ENCODE measurements at regions not wholly inside any gene's neighbourhood (a gene's known extent, or its start where the extent isn't known, plus 50 kb on each side); places are given as distances from the start of the nearest gene placed in this dataset.

- Mint-ChIP-seq H3K27ac (no peak overlapping the region), H3K9me3 (peaks cover 0 to 1% (median 0%) of the 10 kb centered on the region in 7 donors), H3K4me1 (peaks cover 0 to 3% (median 0%) of the 10 kb centered on the region in 4 donors), H3K4me3 (no peak overlapping the region), H3K27me3 (peaks cover 1% of the 10 kb centered on the region), H3K36me3 (no peaks in the 10 kb centered on the region)
- DNase-seq (no peak), ATAC-seq (ENCODE audit: low read depth in 2 of 2) (no peak)
- Histone ChIP-seq H3K9me3 (ENCODE audit: control insufficient read depth in 2 of 2, low read length in 2 of 2) (no peaks in the 10 kb centered on the region), H3K27me3 (ENCODE audit: control insufficient read depth, insufficient read depth, low read length) (peaks cover 3% of the 10 kb centered on the region), H3K4me1 (ENCODE audit: control insufficient read depth, insufficient read depth, low read length, poor library complexity, severe bottlenecking) (no peaks in the 10 kb centered on the region), H3K4me3 (ENCODE audit: low read depth, low read length) (no peak overlapping the region), H3K27ac (ENCODE audit: insufficient read depth, low read length, poor library complexity, severe bottlenecking) (no peak overlapping the region), H3K36me3 (ENCODE audit: control insufficient read depth, insufficient read depth, low read length) (no peaks in the 10 kb centered on the region)
Measured at GRCh38 chr15:79675982-79676381, 220.8 kb downstream of the MTHFS start.

DNA sequence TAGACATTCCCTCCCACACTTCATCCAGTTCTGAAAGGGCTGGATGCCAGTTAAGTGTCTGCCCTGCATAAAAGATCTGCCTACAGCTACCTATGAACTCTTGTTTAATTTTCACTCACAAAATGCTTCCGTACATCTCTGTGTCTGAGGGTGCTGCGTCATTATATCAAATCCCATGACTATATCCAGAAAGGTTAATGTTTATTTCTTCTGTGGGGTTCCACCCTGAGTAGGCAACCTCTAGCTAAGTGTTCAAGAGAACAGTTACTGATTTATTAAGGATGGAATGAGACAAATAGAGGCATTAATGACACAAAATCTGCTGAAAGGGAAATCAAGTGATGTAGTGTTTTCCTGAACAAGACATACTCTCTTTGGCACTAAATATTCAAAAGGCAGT lies 220.2 kb downstream of the MTHFS start:
- Histone ChIP-seq H3K27ac (ENCODE audit: insufficient read depth, low read length, poor library complexity, severe bottlenecking) (no peak overlapping the region), H3K4me1 (ENCODE audit: control insufficient read depth, insufficient read depth, low read length, poor library complexity, severe bottlenecking) (no peaks in the 10 kb centered on the region), H3K27me3 (ENCODE audit: control insufficient read depth, insufficient read depth, low read length) (peaks cover 3% of the 10 kb centered on the region), H3K9me3 (ENCODE audit: control insufficient read depth in 2 of 2, low read length in 2 of 2) (no peaks in the 10 kb centered on the region), H3K36me3 (ENCODE audit: control insufficient read depth, insufficient read depth, low read length) (no peaks in the 10 kb centered on the region), H3K4me3 (ENCODE audit: low read depth, low read length) (no peak overlapping the region)
- no peaks in the 10 kb centered on the region for H3K27me3 Mint-ChIP-seq
- H3K4me3 Mint-ChIP-seq: no peak overlapping the region
- DNase-seq: no peak
- H3K36me3 Mint-ChIP-seq: no peaks in the 10 kb centered on the region
- no peak for ATAC-seq (ENCODE audit: low read depth in 2 of 2)
- H3K9me3 Mint-ChIP-seq: peaks cover 0 to 2% (median 0%) of the 10 kb centered on the region in 7 donors
- no peak overlapping the region for H3K27ac Mint-ChIP-seq
- H3K4me1 Mint-ChIP-seq: peaks cover 0 to 3% (median 0%) of the 10 kb centered on the region in 4 donors

DNA sequence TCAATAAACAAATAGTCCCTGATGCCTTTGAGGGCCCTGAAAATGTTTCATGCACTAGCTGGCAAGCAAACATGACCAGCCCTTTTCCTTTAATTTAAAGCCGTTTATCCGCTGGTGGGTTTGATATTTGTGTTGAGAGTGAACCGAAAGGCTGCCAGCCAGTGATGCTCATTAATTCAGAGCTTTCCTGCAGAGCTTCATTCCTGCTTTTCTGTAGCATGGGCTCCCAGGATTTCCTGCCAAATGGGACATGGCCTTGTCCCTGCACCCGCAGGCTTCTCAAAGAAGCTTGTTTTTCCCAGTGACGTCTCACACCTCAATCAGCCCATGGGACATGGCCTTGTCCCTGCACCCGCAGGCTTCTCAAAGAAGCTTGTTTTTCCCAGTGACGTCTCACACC lies 219.6 kb downstream of the MTHFS start:
- no peak overlapping the region for H3K27ac Mint-ChIP-seq
- no peak for ATAC-seq (ENCODE audit: low read depth in 2 of 2)
- H3K36me3 ChIP-seq (ENCODE audit: control insufficient read depth, insufficient read depth, low read length): no peaks in the 10 kb centered on the region
- H3K27me3 Mint-ChIP-seq: peaks cover 5% of the 10 kb centered on the region
- H3K27me3 ChIP-seq (ENCODE audit: control insufficient read depth, insufficient read depth, low read length): peaks cover 3% of the 10 kb centered on the region
- H3K4me1 ChIP-seq (ENCODE audit: control insufficient read depth, insufficient read depth, low read length, poor library complexity, severe bottlenecking): no peaks in the 10 kb centered on the region
- peaks cover 0 to 3% (median 0%) of the 10 kb centered on the region in 4 donors for H3K4me1 Mint-ChIP-seq
- peaks cover 0 to 2% (median 0%) of the 10 kb centered on the region in 7 donors for H3K9me3 Mint-ChIP-seq
- no peak for DNase-seq
- H3K27ac ChIP-seq (ENCODE audit: insufficient read depth, low read length, poor library complexity, severe bottlenecking): no peak overlapping the region
- no peaks in the 10 kb centered on the region for H3K36me3 Mint-ChIP-seq
- H3K9me3 ChIP-seq (ENCODE audit: control insufficient read depth in 2 of 2, low read length in 2 of 2): no peaks in the 10 kb centered on the region
- no peak overlapping the region for H3K4me3 Mint-ChIP-seq
- no peak overlapping the region for H3K4me3 ChIP-seq (ENCODE audit: low read depth, low read length)

- Mint-ChIP-seq H3K27me3 (peaks cover 9% of the 10 kb centered on the region), H3K9me3 (peaks cover 0 to 2% (median 0%) of the 10 kb centered on the region in 7 donors), H3K27ac (no peak overlapping the region), H3K4me1 (peaks cover 0 to 3% (median 0%) of the 10 kb centered on the region in 4 donors), H3K4me3 (no peak overlapping the region), H3K36me3 (no peaks in the 10 kb centered on the region)
- peaks cover 3% of the 10 kb centered on the region for H3K27me3 ChIP-seq (ENCODE audit: control insufficient read depth, insufficient read depth, low read length)
- DNase-seq (no peak), ATAC-seq (ENCODE audit: low read depth in 2 of 2) (no peak)
- H3K27ac ChIP-seq (ENCODE audit: insufficient read depth, low read length, poor library complexity, severe bottlenecking): no peak overlapping the region
- H3K4me3 ChIP-seq (ENCODE audit: low read depth, low read length): no peak overlapping the region
- H3K4me1 ChIP-seq (ENCODE audit: control insufficient read depth, insufficient read depth, low read length, poor library complexity, severe bottlenecking): no peaks in the 10 kb centered on the region
- H3K36me3 ChIP-seq (ENCODE audit: control insufficient read depth, insufficient read depth, low read length): no peaks in the 10 kb centered on the region
- H3K9me3 ChIP-seq (ENCODE audit: control insufficient read depth in 2 of 2, low read length in 2 of 2): no peaks in the 10 kb centered on the region
Measured at GRCh38 chr15:79678032-79678701, 218.6 kb downstream of the MTHFS start.

DNA sequence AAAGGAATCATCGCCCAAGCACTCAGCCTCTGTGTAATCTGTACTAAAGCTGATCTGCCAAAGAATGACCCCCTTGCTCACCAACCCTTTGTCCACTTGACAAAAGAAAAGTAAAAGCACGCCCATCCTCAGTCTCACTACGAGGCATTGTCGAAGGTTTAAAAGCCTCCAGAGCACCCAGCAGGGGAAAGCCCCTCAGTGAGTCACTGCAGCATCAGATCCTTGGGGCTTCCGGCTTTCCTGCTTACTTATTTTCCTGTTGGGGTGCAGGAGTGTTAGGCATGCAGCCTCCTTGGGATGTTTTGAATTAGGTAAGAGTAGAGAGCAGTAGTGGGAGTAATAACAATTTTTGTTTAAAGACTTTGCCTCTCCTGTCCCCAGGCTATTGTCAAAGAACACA lies 216.1 kb downstream of the MTHFS start:
- Mint-ChIP-seq H3K27ac (no peak overlapping the region), H3K9me3 (peaks cover 0 to 2% (median 0%) of the 10 kb centered on the region in 7 donors), H3K4me3 (no peak overlapping the region), H3K36me3 (no peaks in the 10 kb centered on the region), H3K4me1 (peaks cover 0 to 3% (median 0%) of the 10 kb centered on the region in 4 donors), H3K27me3 (peaks cover 13% of the 10 kb centered on the region)
- ATAC-seq (ENCODE audit: low read depth in 2 of 2) (no peak), DNase-seq (no peak)
- H3K36me3 ChIP-seq (ENCODE audit: control insufficient read depth, insufficient read depth, low read length): no peaks in the 10 kb centered on the region
- no peak overlapping the region for H3K4me3 ChIP-seq (ENCODE audit: low read depth, low read length)
- H3K4me1 ChIP-seq (ENCODE audit: control insufficient read depth, insufficient read depth, low read length, poor library complexity, severe bottlenecking): no peaks in the 10 kb centered on the region
- H3K27me3 ChIP-seq (ENCODE audit: control insufficient read depth, insufficient read depth, low read length): peaks cover 3% of the 10 kb centered on the region
- no peaks in the 10 kb centered on the region for H3K9me3 ChIP-seq (ENCODE audit: control insufficient read depth in 2 of 2, low read length in 2 of 2)
- no peak overlapping the region for H3K27ac ChIP-seq (ENCODE audit: insufficient read depth, low read length, poor library complexity, severe bottlenecking)

DNA sequence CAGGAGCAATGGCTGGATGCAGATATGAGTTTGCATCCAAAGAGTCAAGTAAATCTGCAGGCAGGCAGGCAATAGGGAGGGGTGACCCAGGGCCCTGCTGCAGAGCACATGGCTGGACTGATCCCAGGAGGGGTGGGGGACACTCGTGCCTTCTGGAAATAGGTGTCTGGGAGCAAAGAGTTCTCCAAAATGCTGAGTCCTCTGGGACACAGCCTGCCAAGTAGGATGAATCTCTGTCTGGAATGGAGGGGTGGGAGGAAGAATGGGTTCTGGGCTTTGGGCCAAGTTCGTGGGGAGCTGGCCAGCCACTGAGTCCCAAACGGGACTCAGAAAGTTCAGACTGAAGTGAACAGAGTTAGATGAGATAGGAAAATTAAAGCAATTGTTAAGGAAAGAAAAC lies 214.5 kb downstream of the MTHFS start:
- no peak overlapping the region for H3K27ac ChIP-seq (ENCODE audit: insufficient read depth, low read length, poor library complexity, severe bottlenecking)
- DNase-seq (no peak), ATAC-seq (ENCODE audit: low read depth in 2 of 2) (no peak)
- no peak overlapping the region for H3K27ac Mint-ChIP-seq
- H3K4me1 ChIP-seq (ENCODE audit: control insufficient read depth, insufficient read depth, low read length, poor library complexity, severe bottlenecking): no peaks in the 10 kb centered on the region
- peaks cover 17% of the 10 kb centered on the region for H3K27me3 Mint-ChIP-seq
- H3K4me3 ChIP-seq (ENCODE audit: low read depth, low read length): no peak overlapping the region
- peaks cover 0 to 2% (median 0%) of the 10 kb centered on the region in 7 donors for H3K9me3 Mint-ChIP-seq
- no peaks in the 10 kb centered on the region for H3K36me3 ChIP-seq (ENCODE audit: control insufficient read depth, insufficient read depth, low read length)
- H3K4me1 Mint-ChIP-seq: peaks cover 0 to 3% (median 0%) of the 10 kb centered on the region in 4 donors
- H3K4me3 Mint-ChIP-seq: no peak overlapping the region
- no peaks in the 10 kb centered on the region for H3K9me3 ChIP-seq (ENCODE audit: control insufficient read depth in 2 of 2, low read length in 2 of 2)
- peaks cover 5% of the 10 kb centered on the region for H3K27me3 ChIP-seq (ENCODE audit: control insufficient read depth, insufficient read depth, low read length)
- no peaks in the 10 kb centered on the region for H3K36me3 Mint-ChIP-seq

GRCh38 chr15:79682851-79683288 lies 213.9 kb downstream of the MTHFS start:
- Histone ChIP-seq H3K27me3 (ENCODE audit: control insufficient read depth, insufficient read depth, low read length) (peaks cover 3% of the 10 kb centered on the region), H3K9me3 (ENCODE audit: control insufficient read depth in 2 of 2, low read length in 2 of 2) (no peaks in the 10 kb centered on the region), H3K27ac (ENCODE audit: insufficient read depth, low read length, poor library complexity, severe bottlenecking) (no peak overlapping the region), H3K4me3 (ENCODE audit: low read depth, low read length) (no peak overlapping the region), H3K36me3 (ENCODE audit: control insufficient read depth, insufficient read depth, low read length) (no peaks in the 10 kb centered on the region), H3K4me1 (ENCODE audit: control insufficient read depth, insufficient read depth, low read length, poor library complexity, severe bottlenecking) (no peaks in the 10 kb centered on the region)
- Mint-ChIP-seq H3K27ac (no peak overlapping the region), H3K36me3 (no peaks in the 10 kb centered on the region), H3K9me3 (peaks cover 0 to 2% (median 0%) of the 10 kb centered on the region in 7 donors), H3K27me3 (peaks cover 17% of the 10 kb centered on the region), H3K4me1 (peaks cover 0 to 3% (median 0%) of the 10 kb centered on the region in 4 donors), H3K4me3 (no peak overlapping the region)
- ATAC-seq (ENCODE audit: low read depth in 2 of 2): no peak
- DNase-seq: no peak

- H3K27me3 Mint-ChIP-seq: peaks cover 19% of the 10 kb centered on the region
- H3K27ac Mint-ChIP-seq: no peak overlapping the region
- H3K36me3 ChIP-seq (ENCODE audit: control insufficient read depth, insufficient read depth, low read length): no peaks in the 10 kb centered on the region
Measured at GRCh38 chr15:79689030-79689429, 207.8 kb downstream of the MTHFS start.

More at GRCh38 chr15:79689030-79689429, 207.8 kb downstream of the MTHFS start:
- Mint-ChIP-seq H3K4me3 (no peak overlapping the region), H3K9me3 (peaks cover 0 to 12% (median 0%) of the 10 kb centered on the region in 7 donors), H3K4me1 (no peaks in the 10 kb centered on the region), H3K36me3 (no peaks in the 10 kb centered on the region)
- DNase-seq: no peak
- H3K4me1 ChIP-seq (ENCODE audit: control insufficient read depth, insufficient read depth, low read length, poor library complexity, severe bottlenecking): no peaks in the 10 kb centered on the region
- peaks cover 2% of the 10 kb centered on the region for H3K27me3 ChIP-seq (ENCODE audit: control insufficient read depth, insufficient read depth, low read length)
- no peak for ATAC-seq (ENCODE audit: low read depth in 2 of 2)
- H3K27ac ChIP-seq (ENCODE audit: insufficient read depth, low read length, poor library complexity, severe bottlenecking): no peak overlapping the region
- no peak overlapping the region for H3K4me3 ChIP-seq (ENCODE audit: low read depth, low read length)
- H3K9me3 ChIP-seq (ENCODE audit: control insufficient read depth in 2 of 2, low read length in 2 of 2): peaks cover 0 to 3% of the 10 kb centered on the region in 2 experiments

Measured in CD4-positive, CD25-positive, alpha-beta regulatory T cell (primary cell).